DOHH2 (cell line): ENCODE measurements at regions not wholly inside any gene's neighbourhood (a gene's known extent, or its start where the extent isn't known, plus 50 kb on each side); places are given as distances from the start of the nearest gene placed in this dataset.

Experiments
- H3F3A ChIP-seq: fragments of 200-600 bp; sonication (generic), shearing (Covaris generic); 2 replicates; pipeline ENCODE4 v1.6.0; 2016; ENCODE audit warnings: antibody characterized with exemption, mild to moderate bottlenecking; ENCODE audit not compliant: control insufficient read depth, insufficient read depth
- H3K27ac ChIP-seq: fragments of 200-600 bp; sonication (generic); 2 replicates; pipeline ENCODE4 v1.5.1; 2014; ENCODE audit warnings: low read depth, mild to moderate bottlenecking, low read length, moderate library complexity
- H3K27me3 ChIP-seq: fragments of 200-600 bp; sonication (generic); 2 replicates; pipeline ENCODE4 v1.6.1; 2014; ENCODE audit warnings: mild to moderate bottlenecking, low read length, mixed read lengths; ENCODE audit not compliant: control insufficient read depth
- H3K36me3 ChIP-seq: fragments of 200-600 bp; sonication (generic); 2 replicates; pipeline ENCODE4 v1.6.1; 2014; ENCODE audit warnings: mild to moderate bottlenecking, low read length, moderate library complexity, mixed read lengths; ENCODE audit not compliant: control insufficient read depth
- H3K4me1 ChIP-seq: fragments of 200-600 bp; sonication (generic); 2 replicates; pipeline ENCODE4 v1.6.1; 2014; ENCODE audit warnings: mild to moderate bottlenecking, low read length, mixed read lengths; ENCODE audit not compliant: control insufficient read depth
- H3K4me2 ChIP-seq: fragments of 200-600 bp; sonication (generic); 2 replicates; pipeline ENCODE4 v1.6.0; 2014; ENCODE audit warnings: mild to moderate bottlenecking, low read length, moderate library complexity
- H3K4me3 ChIP-seq: fragments of 200-600 bp; sonication (generic); 2 replicates; pipeline ENCODE4 v1.5.1; 2014; ENCODE audit warnings: mild to moderate bottlenecking, low read length, mixed read lengths
- H3K79me2 ChIP-seq: fragments of 200-600 bp; sonication (generic); 2 replicates; pipeline ENCODE4 v1.6.1; 2014; ENCODE audit warnings: mild to moderate bottlenecking, low read length, mixed read lengths; ENCODE audit not compliant: control insufficient read depth
- H3K9me2 ChIP-seq: fragments of 200-600 bp; sonication (generic); replicated peaks from 2 replicates; pipeline ENCODE4 v1.6.1; 2014; ENCODE audit warnings: mild to moderate bottlenecking, low read length, mixed read lengths; ENCODE audit not compliant: control insufficient read depth
- H3K9me3 ChIP-seq: fragments of 200-600 bp; sonication (generic); 2 replicates; pipeline ENCODE4 v1.6.1; 2014; ENCODE audit warnings: antibody characterized with exemption, low read length, mixed read lengths; ENCODE audit not compliant: control insufficient read depth, insufficient read depth
- H4K20me1 ChIP-seq: fragments of 200-600 bp; sonication (generic); 2 replicates; pipeline ENCODE4 v1.6.0; 2014; ENCODE audit warnings: low read depth, mild to moderate bottlenecking, antibody characterized with exemption, low read length, moderate library complexity; ENCODE audit not compliant: control insufficient read depth, insufficient read depth
- CTCF ChIP-seq: fragments of 200-600 bp; sonication (generic); IDR thresholded peaks from one replicate; pipeline ENCODE4 v1.5.1; 2014; ENCODE audit warnings: antibody characterized with exemption, mild to moderate bottlenecking, low read depth, low read length; ENCODE audit not compliant: poor library complexity, severe bottlenecking
- EZH2phosphoT487 ChIP-seq: fragments of 200-600 bp; sonication (generic); IDR thresholded peaks from 2 replicates; pipeline ENCODE4 v1.6.1; 2017; ENCODE audit warnings: borderline replicate concordance, mild to moderate bottlenecking, antibody characterized with exemption, low read length, moderate library complexity, mixed read lengths

- no peaks in the 10 kb centered on the region for H3K36me3 ChIP-seq
- H3K9me2 ChIP-seq: no peaks in the 10 kb centered on the region
- H4K20me1 ChIP-seq: no peaks in the 10 kb centered on the region
- H3K4me3 ChIP-seq: no peak overlapping the region
- TF ChIP-seq EZH2phosphoT487 (no peak), CTCF (no peak)
- no peak overlapping the region for H3K27ac ChIP-seq
- H3K79me2 ChIP-seq: no peaks in the 10 kb centered on the region
- no peaks in the 10 kb centered on the region for H3F3A ChIP-seq
- H3K27me3 ChIP-seq: peaks cover 7% of the 10 kb centered on the region
- no peak overlapping the region for H3K4me2 ChIP-seq
- H3K4me1 ChIP-seq: no peaks in the 10 kb centered on the region
- peaks cover 13% of the 10 kb centered on the region for H3K9me3 ChIP-seq
These were observed 147.7 kb upstream of the NPVF start for GRCh38 chr7:25375805-25376600.

GRCh38 chr7:25379351-25380300 lies 151.3 kb upstream of the NPVF start:
- TF ChIP-seq CTCF (no peak), EZH2phosphoT487 (no peak)
- H4K20me1 ChIP-seq: no peaks in the 10 kb centered on the region
- no peaks in the 10 kb centered on the region for H3K9me3 ChIP-seq
- peaks cover 13% of the 10 kb centered on the region for H3K27me3 ChIP-seq
- H3K4me3 ChIP-seq: no peak overlapping the region
- no peaks in the 10 kb centered on the region for H3K36me3 ChIP-seq
- H3K79me2 ChIP-seq: no peaks in the 10 kb centered on the region
- no peaks in the 10 kb centered on the region for H3K4me1 ChIP-seq
- H3K27ac ChIP-seq: no peak overlapping the region
- H3K9me2 ChIP-seq: no peaks in the 10 kb centered on the region
- no peak overlapping the region for H3K4me2 ChIP-seq
- no peaks in the 10 kb centered on the region for H3F3A ChIP-seq

GRCh38 chr7:25381818-25382589 lies 153.7 kb upstream of the NPVF start:
- Histone ChIP-seq H3K4me3 (no peak overlapping the region), H3K79me2 (no peaks in the 10 kb centered on the region), H3K27me3 (peaks cover 13% of the 10 kb centered on the region), H3K9me2 (no peaks in the 10 kb centered on the region), H3K27ac (no peak overlapping the region), H4K20me1 (no peaks in the 10 kb centered on the region), H3F3A (no peaks in the 10 kb centered on the region), H3K36me3 (no peaks in the 10 kb centered on the region), H3K4me1 (no peaks in the 10 kb centered on the region), H3K9me3 (no peaks in the 10 kb centered on the region), H3K4me2 (no peak overlapping the region)
- TF ChIP-seq CTCF (no peak), EZH2phosphoT487 (no peak)
